ENCODE measurements at regions not wholly inside any gene's neighbourhood (a gene's known extent, or its start where the extent isn't known, plus 50 kb on each side); places are given as distances from the start of the nearest gene placed in this dataset.

DNA sequence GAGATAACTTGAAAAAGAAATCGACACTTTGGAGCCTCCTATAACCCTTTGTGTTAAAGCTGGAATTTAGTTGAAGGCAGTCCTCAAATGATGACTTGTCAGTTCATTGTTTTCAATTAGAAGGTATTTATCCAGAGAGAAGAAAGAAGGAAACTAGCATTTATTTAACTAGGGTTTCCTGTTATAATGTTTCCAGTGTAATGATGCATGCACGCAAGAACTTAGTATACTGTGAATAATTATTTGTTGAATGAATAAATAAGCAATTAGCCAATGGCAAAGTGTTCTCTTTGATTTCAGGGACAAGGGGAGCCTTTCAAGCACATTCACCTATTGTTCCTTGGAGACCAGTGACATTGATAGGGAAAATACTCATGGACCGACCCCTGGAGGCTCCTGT, 307.4 kb downstream of the KLF5 start:
- no peak for DNase-seq

DNA sequence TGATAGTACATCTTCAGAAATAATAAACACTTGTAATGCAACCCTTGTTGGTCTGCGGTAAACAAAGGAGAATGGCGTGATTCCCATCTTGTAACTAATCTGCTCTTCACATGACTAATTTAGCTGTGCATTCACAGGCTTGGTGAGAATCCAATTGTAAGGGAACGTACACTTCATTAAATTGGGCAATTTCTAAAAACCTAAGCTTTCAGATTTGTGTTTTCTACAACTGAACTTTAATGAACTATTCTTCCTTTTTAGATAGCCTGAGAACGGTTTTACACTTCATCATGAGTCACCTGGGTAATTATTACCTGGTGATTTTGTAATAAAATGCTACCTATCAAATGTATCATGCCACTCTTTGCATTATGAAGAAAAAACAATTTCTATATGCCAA, 306.9 kb downstream of the KLF5 start:
- DNase-seq: no peak

DNA sequence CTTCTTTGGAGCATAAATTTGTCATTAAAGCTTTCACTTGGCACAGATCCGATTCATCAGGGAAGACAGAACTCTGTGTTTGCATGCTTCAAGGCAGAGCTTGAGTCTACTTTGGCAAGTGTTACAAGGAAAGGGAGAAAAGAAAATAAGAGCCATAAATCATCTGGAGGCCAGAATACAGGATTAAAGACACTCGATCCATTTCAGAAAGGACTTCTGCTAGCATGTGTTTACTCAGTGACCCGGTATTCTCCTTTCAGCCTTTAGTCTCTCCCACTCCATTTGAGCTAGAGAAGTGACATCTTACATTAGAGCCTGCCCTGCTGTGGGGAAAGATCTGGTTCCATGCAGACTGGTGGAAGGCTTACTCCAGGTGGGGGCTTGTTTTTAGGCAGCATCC, 306.4 kb downstream of the KLF5 start:
- no peak for DNase-seq

DNA sequence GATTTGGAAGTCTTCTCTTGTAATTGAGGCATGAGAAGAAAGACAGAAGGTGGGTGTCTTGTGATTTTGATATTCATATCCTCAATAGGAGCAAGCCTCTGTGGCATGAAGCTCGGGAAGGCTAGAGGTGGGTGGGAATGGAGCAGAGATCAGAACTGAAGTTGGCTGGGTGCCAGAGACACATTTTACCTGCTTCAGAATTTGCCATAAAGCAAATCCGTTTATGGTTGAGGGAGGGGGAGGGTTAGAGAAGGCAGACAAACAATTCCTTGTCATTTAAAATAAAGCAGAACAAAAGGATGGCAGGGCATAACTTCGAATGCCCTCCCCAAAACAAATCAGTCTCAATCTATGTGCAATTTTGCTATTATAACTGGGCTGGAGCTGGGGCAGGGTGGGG, 305.9 kb downstream of the KLF5 start:
- no peak for DNase-seq

DNA sequence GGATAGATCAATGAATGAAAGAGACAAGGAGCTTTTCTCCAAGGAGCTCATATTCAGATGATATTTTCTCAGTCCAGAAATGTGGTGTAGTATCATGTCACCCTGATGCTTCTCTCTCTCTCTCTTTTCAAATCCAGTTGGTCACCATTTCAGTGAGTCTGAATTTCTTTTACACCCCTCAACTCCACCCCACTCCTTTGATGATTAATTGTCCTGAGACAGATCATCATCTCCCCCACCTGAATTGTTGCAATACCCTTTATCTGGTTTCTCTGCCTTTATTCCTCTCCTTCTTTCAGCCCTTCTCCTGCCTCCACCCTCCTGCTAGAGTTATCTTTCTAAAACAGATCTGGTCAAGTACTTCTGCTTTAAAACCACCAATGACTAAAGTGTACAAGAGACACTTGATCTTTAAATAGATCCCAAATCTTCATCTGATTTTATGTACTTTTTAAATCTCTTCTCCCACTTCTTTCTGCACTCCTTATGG, 299.8 kb downstream of the KLF5 start:
- DNase-seq: no peak

DNA sequence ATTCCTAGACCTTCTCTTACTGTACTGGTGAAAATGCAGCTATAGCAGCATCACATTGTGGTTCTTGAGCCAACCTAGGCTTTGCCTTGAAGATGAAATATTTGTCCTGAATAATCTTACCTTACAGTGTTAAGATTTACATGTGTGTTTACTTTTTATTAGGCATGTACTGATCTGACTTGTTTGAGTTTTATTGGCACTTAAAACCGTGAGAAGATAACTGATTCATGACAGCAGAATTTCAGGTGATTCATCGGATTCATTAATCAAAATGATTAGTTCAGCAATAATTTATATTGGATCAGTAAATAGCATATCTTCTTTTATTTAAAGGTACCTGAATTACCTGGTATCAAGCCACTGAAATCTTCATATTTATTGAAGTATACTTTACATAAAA, 296.3 kb downstream of the KLF5 start:
- DNase-seq: no peak

DNA sequence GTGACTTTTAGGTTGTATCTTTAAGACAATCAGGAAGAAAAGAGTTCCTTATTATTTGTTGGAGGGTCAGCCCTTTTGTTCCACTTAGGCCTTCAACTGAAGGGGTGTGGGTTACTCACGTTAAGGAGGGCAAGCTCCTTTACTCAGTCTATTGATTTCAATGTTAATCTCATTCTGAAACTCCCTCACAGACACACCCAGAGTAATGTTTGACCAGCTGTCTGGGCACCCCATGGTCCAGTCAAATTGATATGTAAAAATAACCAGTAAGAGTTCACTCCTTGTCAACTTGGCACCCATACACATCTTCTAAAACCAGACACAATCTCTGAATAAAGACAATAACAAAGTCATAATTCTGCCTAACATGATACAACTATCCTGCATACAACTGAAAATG, 292.9 kb downstream of the KLF5 start:
- no peak for DNase-seq

DNA sequence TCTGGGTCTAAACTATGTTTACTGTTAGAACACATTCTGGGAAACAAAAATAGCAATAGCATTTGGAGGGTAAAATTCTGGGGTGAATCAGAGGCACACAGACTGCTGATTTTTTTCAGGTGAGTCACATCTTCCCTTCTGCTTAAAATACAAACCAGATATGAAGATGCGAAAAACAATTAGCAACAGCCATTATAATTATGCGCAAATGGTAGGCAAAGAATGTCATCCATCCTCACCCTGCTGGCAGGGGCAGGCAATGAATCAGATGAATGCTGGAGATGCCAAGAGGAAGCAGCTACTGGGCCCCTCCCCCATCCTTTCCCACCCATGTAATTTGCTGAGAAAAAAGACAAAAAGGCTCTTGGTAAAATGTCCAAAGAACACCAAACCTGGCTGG, 282.9 kb downstream of the KLF5 start:
- no peak for DNase-seq

DNA sequence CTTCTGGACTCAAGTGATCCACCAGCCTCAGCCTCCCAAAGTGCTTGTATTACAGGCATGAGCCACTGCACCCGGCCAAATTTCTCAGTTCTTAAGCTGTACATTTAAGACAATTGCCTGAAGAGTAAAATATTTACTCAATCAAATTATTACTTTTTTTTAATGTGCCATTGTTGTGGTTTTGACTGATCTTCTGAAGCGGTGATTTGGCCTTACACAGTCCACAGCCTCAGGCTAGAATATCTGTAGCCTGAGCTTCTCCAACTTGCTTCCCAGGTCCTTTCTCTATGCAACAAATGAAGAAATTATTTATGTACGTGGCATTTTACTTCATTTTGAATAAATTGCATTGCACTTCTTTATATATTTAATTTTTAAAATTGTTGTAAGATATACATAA, 281.3 kb downstream of the KLF5 start:
- DNase-seq: no peak

DNA sequence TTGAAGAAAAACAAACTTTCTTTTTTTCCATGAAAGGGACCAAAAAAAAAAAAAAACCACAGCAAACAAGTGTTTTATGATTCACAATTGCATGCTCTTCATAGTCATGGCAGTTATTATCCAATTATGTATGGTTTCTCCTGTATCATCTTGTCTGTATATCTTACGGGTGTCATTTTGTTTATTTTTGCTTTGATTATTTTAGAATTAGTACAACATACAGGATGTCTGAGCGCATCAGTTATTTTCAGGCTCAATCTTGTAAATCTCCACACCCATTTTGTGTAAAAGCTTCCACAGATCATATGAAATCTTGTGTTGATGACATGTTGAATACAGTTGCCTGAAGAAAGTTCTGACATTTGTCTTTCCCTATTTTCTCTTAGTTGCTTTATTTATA, 280.3 kb downstream of the KLF5 start:
- DNase-seq: no peak

DNA sequence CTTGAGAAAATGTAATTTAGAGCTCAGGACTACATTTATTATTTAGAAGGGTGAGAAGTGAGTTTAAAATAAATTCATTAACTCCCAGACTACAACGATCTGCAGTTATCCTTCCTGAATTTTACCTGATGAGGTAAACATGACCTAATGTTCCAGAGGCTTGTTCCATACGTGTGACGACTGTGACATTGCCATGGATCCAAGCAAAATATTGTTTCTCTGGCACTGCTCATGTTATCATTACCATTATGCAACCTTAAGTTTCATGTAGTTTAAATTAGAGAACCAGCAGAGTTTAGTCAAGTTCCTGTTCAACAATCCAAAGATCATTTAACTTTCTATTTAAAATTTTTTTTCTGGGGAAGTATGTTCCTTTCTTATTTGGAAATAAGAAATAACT, 279.6 kb downstream of the KLF5 start:
- no peak for DNase-seq

DNA sequence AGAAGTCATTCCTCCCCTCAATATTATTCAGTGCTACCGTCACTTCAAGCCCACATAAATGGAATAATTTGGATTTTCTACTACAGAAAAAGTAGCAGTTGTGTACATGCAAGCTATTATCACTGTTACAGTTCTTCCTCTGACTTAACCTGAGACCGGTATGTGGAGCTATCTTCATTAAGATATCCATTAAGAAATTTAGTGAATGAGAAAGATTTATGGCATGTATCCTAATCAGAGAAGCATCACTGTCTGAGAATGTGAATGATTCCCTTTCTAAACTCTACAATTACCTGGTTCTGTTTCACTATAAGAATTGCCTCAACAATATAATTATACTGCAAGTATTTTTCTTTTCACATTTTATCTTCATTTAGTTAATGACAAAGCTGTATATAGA, 278.7 kb downstream of the KLF5 start:
- DNase-seq: no peak

DNA sequence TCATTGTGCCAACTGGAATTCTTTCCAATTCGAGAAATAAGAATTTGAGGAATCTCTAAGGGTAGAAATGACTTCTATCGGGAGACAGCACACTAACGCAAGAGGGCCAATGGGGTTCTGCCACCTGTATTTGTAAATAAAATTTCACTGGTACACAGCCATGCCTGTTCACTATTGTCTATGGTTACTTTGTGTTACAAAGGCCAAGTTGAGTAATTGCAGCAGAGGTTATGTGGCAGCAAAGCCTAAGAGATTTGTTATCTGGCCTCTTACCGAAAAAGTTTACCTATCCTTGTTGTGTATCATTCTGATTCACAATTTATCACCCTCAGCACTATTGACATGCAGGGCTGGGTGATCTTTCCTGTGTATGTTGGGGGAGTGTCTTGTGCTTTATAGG, 278.0 kb downstream of the KLF5 start:
- no peak for DNase-seq

DNA sequence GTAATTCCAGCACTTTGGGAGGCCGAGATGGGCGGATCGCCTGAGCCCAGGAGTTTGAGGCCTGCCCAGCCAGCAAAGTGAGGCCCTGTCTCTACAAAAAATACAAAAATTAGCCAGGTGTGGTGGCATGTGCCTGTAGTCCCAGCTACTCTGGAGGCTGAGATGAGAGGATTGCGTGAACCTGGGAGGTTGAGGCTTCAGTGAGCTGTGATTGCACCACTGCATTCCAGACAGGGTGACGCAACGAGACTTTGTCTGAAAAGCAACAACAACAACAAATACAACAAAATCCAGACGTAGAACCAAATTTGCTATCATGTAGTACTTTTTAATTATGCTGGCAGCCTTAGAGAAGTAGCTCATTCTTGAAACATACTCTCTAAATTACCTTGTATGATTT, 277.1 kb downstream of the KLF5 start:
- DNase-seq: no peak

DNA sequence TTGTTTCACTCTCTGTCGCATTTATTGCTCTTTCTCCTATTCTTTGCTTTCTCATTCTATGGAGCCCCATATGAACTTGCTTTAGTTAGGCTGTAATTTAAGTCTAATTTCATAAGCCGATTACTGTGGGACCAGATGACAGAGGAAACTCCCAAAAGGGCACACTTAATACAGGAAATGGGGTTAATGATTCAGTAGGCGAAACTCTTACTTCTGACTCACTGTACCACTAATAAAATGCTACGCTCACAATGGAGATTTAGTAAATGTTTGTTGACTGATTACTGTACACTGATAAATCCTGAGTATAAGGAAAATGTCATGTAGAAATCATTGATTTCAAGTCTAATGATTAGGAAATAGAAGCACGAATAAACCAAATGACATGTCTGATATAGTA, 276.4 kb downstream of the KLF5 start:
- DNase-seq: no peak

DNA sequence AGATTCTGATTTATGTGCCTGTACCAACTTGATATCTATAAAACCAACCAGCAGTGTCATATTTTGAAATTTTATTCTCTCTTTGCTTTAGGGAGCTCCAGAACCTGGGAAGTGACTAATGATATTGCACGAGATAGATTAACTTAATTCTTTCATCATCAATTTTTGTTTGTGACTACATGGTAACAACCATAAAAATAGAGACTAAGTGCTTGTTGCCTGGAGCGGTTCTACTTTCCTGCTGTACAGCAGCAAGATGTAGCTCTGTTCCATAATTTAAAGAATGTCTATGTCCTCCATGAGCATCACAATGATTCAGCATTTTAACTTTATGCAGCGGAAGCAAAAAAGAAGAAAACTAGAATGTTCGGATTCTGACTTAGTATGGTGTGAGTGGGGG, 275.6 kb downstream of the KLF5 start:
- DNase-seq: no peak

DNA sequence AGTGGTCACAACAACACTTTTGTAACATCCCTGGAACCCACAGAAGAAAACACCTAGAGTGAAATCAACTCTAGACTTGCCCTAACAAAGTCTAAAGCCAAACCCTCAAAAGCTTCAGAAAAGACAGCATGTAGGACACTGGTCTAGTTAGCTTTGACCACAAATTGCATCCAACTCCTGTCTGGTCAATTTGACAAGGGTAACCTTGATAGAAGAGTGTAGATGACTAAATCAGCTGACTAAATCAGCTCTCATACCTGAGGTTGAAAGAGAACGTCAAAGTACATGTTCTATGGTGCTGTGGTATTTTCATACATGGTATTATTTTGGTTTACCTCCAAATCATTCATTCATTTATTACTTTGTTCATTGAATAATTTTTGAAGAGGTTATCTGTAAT, 272.8 kb downstream of the KLF5 start:
- no peak for DNase-seq

DNA sequence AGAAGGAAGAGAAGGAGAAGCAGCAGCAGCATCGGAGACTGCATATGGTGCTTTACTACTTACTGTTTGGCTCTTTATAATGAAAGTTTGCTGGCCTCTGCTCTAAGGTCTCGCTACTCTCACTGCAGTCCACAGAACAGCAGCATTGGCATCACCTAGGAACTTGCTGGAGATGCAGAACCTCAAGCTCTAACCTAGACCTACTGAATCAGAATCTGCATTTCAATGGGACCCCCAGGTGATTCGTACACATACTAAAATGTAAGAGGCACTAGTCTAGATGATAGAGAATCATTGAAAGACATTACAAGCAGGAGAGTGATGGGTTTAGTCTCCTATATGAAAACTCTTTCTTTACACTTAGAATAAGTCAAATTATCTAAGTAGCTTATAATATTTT, 270.6 kb downstream of the KLF5 start:
- no peak for DNase-seq

DNA sequence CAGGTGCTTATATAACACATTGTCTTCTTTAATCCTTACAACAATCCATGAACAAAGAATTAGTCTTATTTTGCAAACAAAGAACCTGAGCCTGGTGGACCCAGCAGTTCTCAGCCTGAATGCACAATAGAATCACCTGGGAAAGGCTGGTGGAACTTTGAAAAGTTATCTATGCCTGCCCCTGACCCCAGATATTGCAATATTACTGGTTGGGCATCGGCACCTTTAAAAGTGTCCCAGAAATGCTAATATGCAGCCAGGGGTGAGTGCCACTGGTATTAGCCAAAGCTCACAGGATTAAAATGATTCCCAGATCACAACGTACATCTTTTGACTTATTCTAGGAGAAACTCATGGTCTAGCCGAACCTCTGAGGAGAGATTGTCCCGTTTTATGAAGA, 268.8 kb downstream of the KLF5 start:
- DNase-seq: no peak

DNA sequence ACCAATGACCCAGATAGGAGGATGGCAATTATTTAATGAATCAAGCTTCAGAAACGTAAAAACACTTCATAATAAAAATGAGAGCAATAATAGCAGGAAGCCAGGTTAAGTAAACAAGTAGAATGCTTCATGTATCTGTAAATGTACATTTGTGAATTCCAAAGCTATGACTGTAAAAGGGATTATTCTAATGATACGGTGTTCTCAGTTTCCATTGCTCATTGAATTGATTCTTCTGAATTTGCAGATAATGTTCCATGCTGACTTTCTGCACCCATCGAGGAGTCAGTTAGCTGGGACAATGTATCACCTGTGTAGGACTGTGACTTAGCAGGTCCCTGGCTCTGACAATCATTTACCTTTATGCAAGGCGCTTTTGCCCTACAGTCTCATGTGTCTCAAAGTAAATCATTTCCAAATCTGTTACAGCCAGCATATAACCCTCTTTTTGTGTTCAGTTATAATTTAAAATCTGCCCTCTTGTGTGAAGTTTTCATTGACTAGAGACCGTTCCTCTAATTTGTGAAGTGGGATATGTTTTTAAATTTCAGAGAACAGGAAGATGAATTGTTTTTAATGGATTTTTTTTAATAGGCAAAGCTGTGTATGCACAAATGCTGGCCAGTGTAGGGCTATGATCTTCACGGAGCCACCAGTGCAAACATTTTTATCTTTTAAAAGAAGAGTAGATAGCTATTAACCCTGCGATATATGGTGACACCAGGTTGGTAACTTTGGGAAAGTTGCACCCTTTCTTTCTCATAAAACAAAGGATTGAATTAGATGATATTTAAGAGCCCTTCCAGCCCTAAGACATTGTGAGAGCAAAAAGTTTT, 267.1 kb downstream of the KLF5 start:
- no peak for DNase-seq

DNA sequence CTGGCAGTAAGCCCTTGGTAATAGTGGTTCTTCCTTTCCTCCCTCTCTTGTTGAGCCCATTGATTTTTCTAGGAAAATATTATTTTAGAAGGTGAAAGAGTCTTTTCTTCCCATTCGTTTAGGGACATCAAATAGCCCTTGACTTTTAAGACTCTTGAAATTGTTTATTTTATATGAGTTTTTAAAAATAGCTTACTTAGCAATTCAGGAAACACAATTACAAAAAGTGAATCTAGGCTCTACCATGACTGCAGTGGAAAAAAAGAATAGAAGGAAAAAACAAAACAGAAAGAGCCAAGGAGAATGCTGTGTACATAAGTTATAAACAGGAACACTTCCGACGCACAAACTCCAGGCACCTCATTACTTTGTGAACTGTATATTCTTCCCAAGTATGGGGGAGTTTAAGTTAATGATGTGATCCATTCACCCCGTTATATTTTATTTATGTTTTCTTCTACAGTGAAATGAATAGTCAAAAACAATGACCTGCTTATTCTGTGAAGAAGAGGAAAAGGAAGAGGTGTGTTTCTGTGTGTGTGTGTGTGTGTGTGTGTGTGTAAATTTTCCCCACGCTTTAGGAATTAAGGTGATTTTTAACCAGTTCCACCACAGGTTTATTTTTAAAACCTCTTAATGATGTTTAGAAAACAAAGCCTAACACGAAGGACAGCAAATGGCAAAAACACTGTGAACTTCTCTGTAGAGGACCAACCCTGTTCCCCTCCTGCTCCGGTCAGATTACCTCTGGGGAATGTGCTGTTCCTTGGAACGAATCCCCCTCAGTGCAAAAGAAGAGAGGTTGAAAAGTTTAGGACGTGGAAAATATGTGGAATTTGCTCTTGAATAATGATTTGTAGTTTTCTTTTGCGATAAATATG, 266.3 kb downstream of the KLF5 start:
- DNase-seq: no peak

DNA sequence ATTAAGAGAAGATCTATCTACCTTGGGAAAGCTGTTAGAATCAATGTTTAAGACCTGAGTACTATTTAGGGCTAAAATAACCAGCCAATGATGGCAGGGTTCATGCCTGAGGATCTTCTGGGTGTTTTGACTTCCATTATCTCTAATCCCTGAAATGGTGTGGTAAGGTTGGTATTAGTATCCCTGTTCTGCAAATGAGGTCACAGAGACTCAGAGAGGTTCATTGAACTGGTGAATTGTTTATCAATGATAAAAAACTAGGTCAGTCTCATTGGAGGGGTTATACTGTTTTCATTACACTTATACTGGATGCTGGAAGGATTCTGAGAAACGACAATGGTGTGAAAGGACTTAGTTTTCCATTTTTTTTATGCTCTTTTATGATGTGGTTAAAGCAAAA, 264.8 kb downstream of the KLF5 start:
- no peak for DNase-seq

DNA sequence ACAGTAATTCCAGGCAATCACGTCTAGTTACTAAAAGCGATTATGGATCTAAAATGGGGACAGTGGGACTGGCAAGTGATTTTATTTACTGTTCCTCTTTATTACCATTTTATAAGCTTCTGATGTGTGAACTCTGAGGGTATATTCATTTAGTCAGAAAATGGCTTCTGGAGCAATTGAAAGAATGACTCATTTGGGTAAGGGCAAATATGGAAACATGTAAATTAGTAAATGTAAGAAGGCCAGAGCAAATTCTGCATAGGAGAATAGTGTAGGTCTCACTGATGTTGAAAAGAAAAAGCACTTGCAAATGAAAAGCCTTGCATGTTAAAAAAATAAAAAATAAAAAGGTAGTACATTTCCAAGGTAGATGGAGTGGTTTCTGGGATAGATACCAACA, 262.2 kb downstream of the KLF5 start:
- DNase-seq: no peak

DNA sequence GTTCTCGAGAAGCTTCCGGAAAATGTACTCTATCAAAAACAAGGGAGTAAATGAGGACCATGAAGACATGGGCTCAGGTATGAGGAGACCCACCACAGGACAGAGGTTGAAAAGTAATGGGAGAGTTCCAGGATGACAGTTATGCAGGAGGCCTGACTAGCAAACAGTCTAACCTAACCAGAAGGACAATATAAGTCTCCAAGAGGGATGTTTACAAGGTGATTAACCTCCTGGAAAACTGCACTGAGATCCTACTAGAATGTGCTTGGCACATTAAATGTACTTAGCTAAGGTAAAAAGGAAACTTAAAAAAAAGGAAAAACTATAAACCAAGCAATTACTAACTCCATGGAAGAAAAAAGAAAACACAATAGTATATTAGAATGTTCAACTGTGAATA, 258.3 kb downstream of the KLF5 start:
- no peak for DNase-seq
